Type B pancreatic cell (in vitro differentiated cells): ENCODE measurements at regions not wholly inside any gene's neighbourhood (a gene's known extent, or its start where the extent isn't known, plus 50 kb on each side); places are given as distances from the start of the nearest gene placed in this dataset.
"Not testable (repeated sequence)": the region's sequence is repeated elsewhere in the genome, so short reads cannot be mapped to it uniquely, and the experiment has no call there.

Experiments
- DNase-seq: peaks from one replicate; pipeline ENCODE4 v3.0.0; 2021; ENCODE audit warnings: mixed read lengths; ENCODE audit not compliant: unreplicated experiment; ENCODE audit errors: extremely low spot score
- H3K27ac Mint-ChIP-seq: 2 replicates; pipeline ENCODE4 v1.8.0; 2021; ENCODE audit warnings: mild to moderate bottlenecking, mixed read lengths
- H3K27me3 Mint-ChIP-seq: 2 replicates; pipeline ENCODE4 v1.8.0; 2021; ENCODE audit warnings: mixed read lengths
- H3K36me3 Mint-ChIP-seq: 2 replicates; pipeline ENCODE4 v1.8.0; 2021; ENCODE audit warnings: mixed read lengths
- H3K4me1 Mint-ChIP-seq: one replicate; pipeline ENCODE4 v1.8.0; 2021; ENCODE audit warnings: mixed read lengths; ENCODE audit not compliant: unreplicated experiment
- H3K4me3 Mint-ChIP-seq: 2 replicates; pipeline ENCODE4 v1.8.0; 2021; ENCODE audit warnings: mild to moderate bottlenecking, mixed read lengths
- H3K9me3 Mint-ChIP-seq: 2 replicates; pipeline ENCODE4 v1.8.0; 2021; ENCODE audit warnings: mixed read lengths
- CTCF ChIP-seq: fragments of 200-600 bp; sonication (generic); conservative IDR thresholded peaks from 2 replicates; pipeline ENCODE4 v1.5.0; 2021; ENCODE audit warnings: antibody characterized with exemption, mild to moderate bottlenecking

GRCh38 chr5:17406423-17406838 is 91.6 kb upstream of the TAF11L2 start:
- H3K27me3 Mint-ChIP-seq: no peaks in the 10 kb centered on the region
- no peaks in the 10 kb centered on the region for H3K36me3 Mint-ChIP-seq
- peaks cover 28% of the 10 kb centered on the region for H3K4me1 Mint-ChIP-seq
- H3K27ac Mint-ChIP-seq: no peak overlapping the region
- no peak for DNase-seq
- no peak overlapping the region for H3K4me3 Mint-ChIP-seq
- no peaks in the 10 kb centered on the region for H3K9me3 Mint-ChIP-seq
- no peak for TF ChIP-seq CTCF

GRCh38 chr5:17411436-17412402 is 86.3 kb upstream of the TAF11L2 start:
- H3K9me3 Mint-ChIP-seq: no peaks in the 10 kb centered on the region
- no peaks in the 10 kb centered on the region for H3K27me3 Mint-ChIP-seq
- H3K36me3 Mint-ChIP-seq: no peaks in the 10 kb centered on the region
- TF ChIP-seq CTCF: no peak
- no peak overlapping the region for H3K27ac Mint-ChIP-seq
- DNase-seq: no peak
- no peak overlapping the region for H3K4me3 Mint-ChIP-seq
- H3K4me1 Mint-ChIP-seq: peaks cover 15% of the 10 kb centered on the region

- Mint-ChIP-seq H3K4me1 (peaks cover 15% of the 10 kb centered on the region), H3K27ac (no peak overlapping the region), H3K4me3 (no peak overlapping the region), H3K27me3 (no peaks in the 10 kb centered on the region), H3K36me3 (no peaks in the 10 kb centered on the region), H3K9me3 (no peaks in the 10 kb centered on the region)
- no peak for DNase-seq
- no peak for TF ChIP-seq CTCF
These were observed 85.0 kb upstream of the TAF11L2 start for GRCh38 chr5:17412760-17413671.

GRCh38 chr5:17413691-17414090 is 84.3 kb upstream of the TAF11L2 start:
- TF ChIP-seq CTCF: no peak
- H3K9me3 Mint-ChIP-seq: no peaks in the 10 kb centered on the region
- no peak for DNase-seq
- H3K36me3 Mint-ChIP-seq: no peaks in the 10 kb centered on the region
- no peak overlapping the region for H3K27ac Mint-ChIP-seq
- no peak overlapping the region for H3K4me3 Mint-ChIP-seq
- peaks cover 15% of the 10 kb centered on the region for H3K4me1 Mint-ChIP-seq
- H3K27me3 Mint-ChIP-seq: no peaks in the 10 kb centered on the region

- Mint-ChIP-seq H3K27ac (peak overlapping the region; percentile 72), H3K27me3 (no peaks in the 10 kb centered on the region), H3K4me1 (peaks cover 15% of the 10 kb centered on the region), H3K36me3 (no peaks in the 10 kb centered on the region), H3K9me3 (no peaks in the 10 kb centered on the region), H3K4me3 (peak overlapping the region; percentile 28)
- TF ChIP-seq CTCF: no peak
- DNase-seq: no peak
These were observed 82.7 kb upstream of the TAF11L2 start for GRCh38 chr5:17415321-17415758.

- peaks cover 15% of the 10 kb centered on the region for H3K4me1 Mint-ChIP-seq
- not testable (repeated sequence) for H3K4me3 Mint-ChIP-seq, H3K9me3 Mint-ChIP-seq, H3K27me3 Mint-ChIP-seq, DNase-seq, H3K36me3 Mint-ChIP-seq, H3K27ac Mint-ChIP-seq
These were observed 81.7 kb upstream of the TAF11L2 start for GRCh38 chr5:17416374-17416773.
